ENCODE measurements at regions not wholly inside any gene's neighbourhood (a gene's known extent, or its start where the extent isn't known, plus 50 kb on each side); places are given as distances from the start of the nearest gene placed in this dataset.

GRCh38 chr14:34013721-34014060 is 62.8 kb upstream of the EGLN3 start:
- H3K4me1 ChIP-seq = peaks cover 0 to 16% (median 0%) of the 10 kb centered on the region in 12 donors
- no peak for TF ChIP-seq POLR2A (IDR thresholded peaks at IDR 0.05)
- TF ChIP-seq CTCF (IDR thresholded peaks at IDR 0.05) = no peak
- H3K36me3 ChIP-seq = no peaks in the 10 kb centered on the region
- DNase-seq (no peak), ATAC-seq (no peak)
- H3K27me3 ChIP-seq = no peaks in the 10 kb centered on the region
- H3K27ac ChIP-seq = peak overlapping the region in 1 of 12 donors; percentile 55
- 69 to 83% (median 80%) methylated on average over 4 of the region's 4 CpGs for WGBS, 4 donors
- peak overlapping the region in 1 of 12 donors; percentile 3 for H3K4me3 ChIP-seq
- no peaks in the 10 kb centered on the region for H3K9me3 ChIP-seq
- intact Hi-C loops (cut with DNase I) = no loop called here

GRCh38 chr14:34012978-34013720 is 62.3 kb upstream of the EGLN3 start:
- TF ChIP-seq CTCF (IDR thresholded peaks at IDR 0.05) (no peak), POLR2A (IDR thresholded peaks at IDR 0.05) (no peak)
- Histone ChIP-seq H3K4me1 (peaks cover 0 to 16% (median 0%) of the 10 kb centered on the region in 12 donors), H3K27ac (peak overlapping the region in 1 of 12 donors; percentile 55), H3K9me3 (no peaks in the 10 kb centered on the region), H3K27me3 (no peaks in the 10 kb centered on the region), H3K4me3 (peak overlapping the region in 1 of 12 donors; percentile 3), H3K36me3 (no peaks in the 10 kb centered on the region)
- intact Hi-C loops (cut with DNase I) = no loop called here
- DNase-seq = no peak
- ATAC-seq = peak in 2 of 4 donors; percentile 22 to 52
- WGBS, 4 donors = 62 to 66% (median 65%) methylated on average over 9 of the region's 9 CpGs

- DNase-seq (no peak), ATAC-seq (no peak)
- Histone ChIP-seq H3K27ac (no peak overlapping the region), H3K27me3 (no peaks in the 10 kb centered on the region), H3K4me1 (peaks cover 0 to 16% (median 0%) of the 10 kb centered on the region in 12 donors), H3K4me3 (no peak overlapping the region), H3K9me3 (no peaks in the 10 kb centered on the region), H3K36me3 (no peaks in the 10 kb centered on the region)
- TF ChIP-seq POLR2A (IDR thresholded peaks at IDR 0.05) = no peak
- WGBS, 4 donors = 81 to 83% (median 83%) methylated on average over 6 of the region's 6 CpGs
- intact Hi-C loops (cut with DNase I) = no loop called here
Observed at GRCh38 chr14:34012369-34012768, 61.5 kb upstream of the EGLN3 start.

- Histone ChIP-seq H3K27ac (no peak overlapping the region), H3K9me3 (no peaks in the 10 kb centered on the region), H3K4me1 (peaks cover 0 to 16% (median 0%) of the 10 kb centered on the region in 12 donors), H3K36me3 (no peaks in the 10 kb centered on the region), H3K4me3 (no peak overlapping the region), H3K27me3 (no peaks in the 10 kb centered on the region)
- ATAC-seq (no peak), DNase-seq (no peak)
- WGBS, 4 donors = 90 to 94% (median 93%) methylated on average over 5 of the region's 5 CpGs
- TF ChIP-seq POLR2A (IDR thresholded peaks at IDR 0.05) (no peak), CTCF (IDR thresholded peaks at IDR 0.05) (no peak)
- intact Hi-C loops (cut with DNase I) = no loop called here
Observed at GRCh38 chr14:34009956-34010355, 59.1 kb upstream of the EGLN3 start.

GRCh38 chr14:34007902-34008301 is 57.0 kb upstream of the EGLN3 start:
- intact Hi-C loops (cut with DNase I) = no loop called here
- no peak for DNase-seq
- no peaks in the 10 kb centered on the region for H3K27me3 ChIP-seq
- peaks cover 0 to 8% (median 0%) of the 10 kb centered on the region in 12 donors for H3K4me1 ChIP-seq
- no peak overlapping the region for H3K4me3 ChIP-seq
- no peaks in the 10 kb centered on the region for H3K36me3 ChIP-seq
- no peak overlapping the region for H3K27ac ChIP-seq
- H3K9me3 ChIP-seq = no peaks in the 10 kb centered on the region
- WGBS, 4 donors = 52 to 93% (median 84%) methylated on average over 2 to 3 of the region's 3 CpGs
- no peak for ATAC-seq
- no peak for TF ChIP-seq CTCF (IDR thresholded peaks at IDR 0.05)
- TF ChIP-seq POLR2A (IDR thresholded peaks at IDR 0.05) = no peak

Data from heart left ventricle (tissue), 16 donors.